ENCODE measurements at regions not wholly inside any gene's neighbourhood (a gene's known extent, or its start where the extent isn't known, plus 50 kb on each side); places are given as distances from the start of the nearest gene placed in this dataset.
"Not testable (repeated sequence)": the region's sequence is repeated elsewhere in the genome, so short reads cannot be mapped to it uniquely, and the experiment has no call there.

DNA sequence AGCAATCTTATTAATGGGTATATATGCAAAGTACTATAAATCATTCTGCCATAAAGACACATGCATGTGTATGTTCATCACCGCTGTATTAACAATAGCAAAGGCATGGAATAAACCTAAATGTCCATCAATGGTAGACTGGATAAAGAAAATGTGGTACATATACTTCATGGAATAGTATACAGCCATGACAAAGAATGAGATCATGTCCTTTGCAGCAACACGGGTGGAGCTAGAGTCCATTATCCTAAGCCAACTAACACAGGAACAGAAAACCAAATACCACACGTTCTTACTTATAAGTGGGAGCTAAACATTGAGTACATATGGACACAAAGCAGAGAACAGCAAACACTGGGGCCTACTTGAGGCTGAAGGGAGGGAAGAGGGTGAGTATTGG, 720.8 kb downstream of the GLUD2 start:
- TF ChIP-seq, protein P1, sequence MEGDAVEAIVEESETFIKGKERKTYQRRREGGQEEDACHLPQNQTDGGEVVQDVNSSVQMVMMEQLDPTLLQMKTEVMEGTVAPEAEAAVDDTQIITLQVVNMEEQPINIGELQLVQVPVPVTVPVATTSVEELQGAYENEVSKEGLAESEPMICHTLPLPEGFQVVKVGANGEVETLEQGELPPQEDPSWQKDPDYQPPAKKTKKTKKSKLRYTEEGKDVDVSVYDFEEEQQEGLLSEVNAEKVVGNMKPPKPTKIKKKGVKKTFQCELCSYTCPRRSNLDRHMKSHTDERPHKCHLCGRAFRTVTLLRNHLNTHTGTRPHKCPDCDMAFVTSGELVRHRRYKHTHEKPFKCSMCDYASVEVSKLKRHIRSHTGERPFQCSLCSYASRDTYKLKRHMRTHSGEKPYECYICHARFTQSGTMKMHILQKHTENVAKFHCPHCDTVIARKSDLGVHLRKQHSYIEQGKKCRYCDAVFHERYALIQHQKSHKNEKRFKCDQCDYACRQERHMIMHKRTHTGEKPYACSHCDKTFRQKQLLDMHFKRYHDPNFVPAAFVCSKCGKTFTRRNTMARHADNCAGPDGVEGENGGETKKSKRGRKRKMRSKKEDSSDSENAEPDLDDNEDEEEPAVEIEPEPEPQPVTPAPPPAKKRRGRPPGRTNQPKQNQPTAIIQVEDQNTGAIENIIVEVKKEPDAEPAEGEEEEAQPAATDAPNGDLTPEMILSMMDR (IDR thresholded peaks at IDR 0.05), result not testable (repeated sequence)
- not testable (repeated sequence) for TF ChIP-seq POLR2A (IDR thresholded peaks at IDR 0.05)

Data from thyroid gland (tissue), 4 donors.